ENCODE measurements at regions not wholly inside any gene's neighbourhood (a gene's known extent, or its start where the extent isn't known, plus 50 kb on each side); places are given as distances from the start of the nearest gene placed in this dataset.
"Not testable (repeated sequence)": the region's sequence is repeated elsewhere in the genome, so short reads cannot be mapped to it uniquely, and the experiment has no call there.

GRCh38 chr13:73310366-73310765 lies 251.6 kb downstream of the KLF5 start:
- no peak for DNase-seq

GRCh38 chr13:73307481-73307880 lies 248.7 kb downstream of the KLF5 start:
- DNase-seq = no peak

- DNase-seq = no peak
These were observed 247.9 kb downstream of the KLF5 start for GRCh38 chr13:73306688-73307087.

- DNase-seq = no peak
These were observed 245.6 kb downstream of the KLF5 start for GRCh38 chr13:73304442-73304841.

GRCh38 chr13:73303851-73304250 lies 245.0 kb downstream of the KLF5 start:
- no peak for DNase-seq

- not testable (repeated sequence) for DNase-seq
These were observed 242.8 kb downstream of the KLF5 start for GRCh38 chr13:73301622-73302021.

- no peak for DNase-seq
These were observed 242.1 kb downstream of the KLF5 start for GRCh38 chr13:73300718-73301425.

GRCh38 chr13:73299787-73300186 lies 241.0 kb downstream of the KLF5 start:
- no peak for DNase-seq

- no peak for DNase-seq
These were observed 235.2 kb downstream of the KLF5 start for GRCh38 chr13:73293913-73294523.

- DNase-seq = no peak
These were observed 233.3 kb downstream of the KLF5 start for GRCh38 chr13:73292127-73292526.

- DNase-seq = no peak
These were observed 232.0 kb downstream of the KLF5 start for GRCh38 chr13:73290844-73291243.

- DNase-seq = no peak
These were observed 229.8 kb downstream of the KLF5 start for GRCh38 chr13:73288596-73288995.

- no peak for DNase-seq
These were observed 229.0 kb downstream of the KLF5 start for GRCh38 chr13:73287831-73288230.

- DNase-seq = no peak
These were observed 228.3 kb downstream of the KLF5 start for GRCh38 chr13:73286942-73287620.

- DNase-seq = no peak
These were observed 227.4 kb downstream of the KLF5 start for GRCh38 chr13:73286177-73286576.

GRCh38 chr13:73284081-73284874 lies 225.5 kb downstream of the KLF5 start:
- DNase-seq = no peak

- DNase-seq = no peak
These were observed 224.8 kb downstream of the KLF5 start for GRCh38 chr13:73283636-73284035.

- no peak for DNase-seq
These were observed 222.9 kb downstream of the KLF5 start for GRCh38 chr13:73281746-73282145.

- no peak for DNase-seq
These were observed 219.4 kb downstream of the KLF5 start for GRCh38 chr13:73278186-73278585.

GRCh38 chr13:73275163-73275562 lies 216.4 kb downstream of the KLF5 start:
- no peak for DNase-seq

- DNase-seq = no peak
These were observed 215.3 kb downstream of the KLF5 start for GRCh38 chr13:73274147-73274546.

GRCh38 chr13:73273745-73274144 lies 214.9 kb downstream of the KLF5 start:
- DNase-seq = no peak

- no peak for DNase-seq
These were observed 214.5 kb downstream of the KLF5 start for GRCh38 chr13:73273276-73273675.
